GM21786 (cell line): ENCODE measurements at regions not wholly inside any gene's neighbourhood (a gene's known extent, or its start where the extent isn't known, plus 50 kb on each side); places are given as distances from the start of the nearest gene placed in this dataset.

ENCODE experiments used
- ATAC-seq: cut with Tn5 transposase; IDR thresholded peaks from one replicate; pipeline ENCODE4 v1.9.1; 2021; ENCODE audit not compliant: unreplicated experiment

DNA sequence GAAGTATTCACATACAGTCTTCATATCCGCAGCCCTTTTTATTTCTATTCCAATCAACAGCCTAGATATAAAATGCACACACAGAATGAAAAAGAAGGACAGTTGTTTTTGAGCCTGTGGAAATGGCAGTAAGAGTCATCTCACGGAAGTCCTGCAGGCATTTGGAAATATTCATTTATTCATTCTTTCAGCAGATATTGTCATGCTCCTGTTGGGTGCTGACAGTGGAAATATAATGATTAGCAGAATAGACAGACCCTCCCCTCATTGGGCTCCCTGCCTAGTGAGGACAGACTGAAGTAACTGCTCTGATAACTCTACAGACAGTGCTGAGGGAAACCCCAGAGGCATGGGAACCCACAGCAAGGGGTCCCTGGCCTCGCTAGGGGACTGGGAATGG is 392.3 kb downstream of the FOXO1 start:
- no peak for ATAC-seq

DNA sequence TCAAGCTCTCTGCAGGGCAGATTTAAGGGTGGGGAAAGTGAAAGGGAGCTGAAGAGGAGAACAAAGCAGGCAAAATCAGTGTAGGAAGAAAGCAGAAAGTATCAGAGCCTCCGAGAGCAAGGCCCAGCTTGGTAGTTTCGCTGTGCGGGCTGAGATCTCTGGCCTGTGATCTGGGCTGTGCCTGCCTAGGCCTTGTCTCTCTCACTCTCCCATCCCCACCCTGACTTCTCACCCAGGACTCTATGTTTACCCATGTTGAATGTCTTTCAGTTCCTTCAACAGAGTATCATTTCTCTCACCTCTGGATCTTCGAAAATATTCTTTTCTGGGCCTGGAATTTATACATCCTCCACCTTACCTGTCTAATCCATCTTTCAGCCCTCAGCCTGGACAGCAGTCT is 391.3 kb downstream of the FOXO1 start:
- ATAC-seq = no peak

DNA sequence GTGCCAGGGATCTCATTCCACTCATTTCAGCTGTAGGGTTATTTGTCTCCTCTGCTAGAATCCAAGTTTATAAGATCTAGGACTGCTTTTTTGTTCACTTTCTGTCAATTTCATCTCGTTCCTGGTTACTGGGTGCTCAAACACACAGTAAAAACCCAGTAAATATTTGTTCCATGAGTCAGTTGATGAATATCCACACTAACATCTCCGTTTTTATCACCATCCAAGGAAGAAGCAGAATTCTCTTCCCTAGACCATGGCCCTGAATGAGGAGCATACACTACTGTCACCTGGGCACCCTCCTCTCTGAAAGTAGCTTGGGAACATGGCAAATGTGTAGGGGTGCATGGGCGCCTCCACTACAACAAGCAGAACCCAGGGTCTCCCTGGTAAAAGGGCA is 390.8 kb downstream of the FOXO1 start:
- no peak for ATAC-seq

DNA sequence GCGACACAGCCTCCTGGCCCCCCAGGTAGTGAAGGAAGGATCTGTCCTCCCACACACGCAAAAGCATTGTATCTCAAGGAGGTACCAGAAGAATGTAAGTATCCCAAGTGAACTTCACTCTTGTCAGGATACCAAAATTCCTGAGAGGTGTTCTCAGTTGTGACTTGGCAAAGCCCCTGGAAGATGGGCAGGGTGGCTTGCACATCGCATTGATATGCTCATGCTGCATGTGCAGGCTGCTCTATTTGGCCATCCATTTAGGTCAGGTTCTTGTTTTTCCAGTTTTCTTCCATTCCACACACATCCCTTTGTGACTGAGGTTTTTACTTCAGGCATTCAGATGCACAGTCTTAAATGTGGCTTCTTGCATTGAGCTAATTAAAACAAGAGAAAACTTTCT is 382.8 kb downstream of the FOXO1 start:
- ATAC-seq = no peak

- ATAC-seq = no peak
Observed at GRCh38 chr13:40285634-40286033, 380.8 kb downstream of the FOXO1 start.

GRCh38 chr13:40287428-40287827 is 379.0 kb downstream of the FOXO1 start:
- ATAC-seq = no peak

GRCh38 chr13:40288259-40288658 is 378.2 kb downstream of the FOXO1 start:
- no peak for ATAC-seq

- ATAC-seq = no peak
Observed at GRCh38 chr13:40290758-40291157, 375.7 kb downstream of the FOXO1 start.

DNA sequence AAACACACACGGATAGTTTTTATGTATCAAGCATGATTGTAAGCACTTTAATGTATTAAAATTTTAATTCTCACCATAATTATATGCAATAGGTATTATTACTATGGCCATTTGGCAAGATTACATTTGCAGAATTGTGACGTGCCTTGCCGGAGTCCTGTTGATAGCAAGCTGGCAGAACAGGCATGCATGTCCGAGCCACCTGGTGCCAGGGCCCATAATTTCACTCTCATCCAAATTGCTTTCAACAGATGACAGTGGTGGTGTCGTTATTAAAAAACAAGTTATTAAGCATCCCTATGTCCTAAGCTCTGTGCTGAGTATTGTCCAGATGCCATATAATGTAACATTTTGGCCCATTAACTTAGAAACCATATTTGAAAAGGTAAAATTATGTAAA is 374.3 kb downstream of the FOXO1 start:
- no peak for ATAC-seq

GRCh38 chr13:40292536-40292935 is 373.9 kb downstream of the FOXO1 start:
- ATAC-seq = no peak

DNA sequence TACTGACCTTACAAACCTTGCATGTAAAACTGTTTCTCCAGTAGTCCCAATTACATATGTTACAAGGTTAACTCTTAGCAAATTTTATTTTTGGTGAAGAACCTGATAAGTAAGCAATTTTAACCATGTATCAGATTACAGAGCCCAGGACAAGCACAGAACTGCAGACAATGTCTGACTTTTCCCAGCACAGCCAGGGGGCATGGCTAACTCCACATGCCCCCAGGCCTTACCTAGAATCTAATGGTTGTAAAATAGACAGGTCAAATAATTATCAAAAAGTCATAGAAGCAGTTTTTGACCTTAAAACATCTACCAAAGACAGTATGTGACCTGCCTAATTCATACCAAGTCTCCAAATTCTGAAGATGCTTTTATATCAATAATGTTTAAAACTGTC is 364.1 kb downstream of the FOXO1 start:
- no peak for ATAC-seq

- ATAC-seq = no peak
Observed at GRCh38 chr13:40304391-40304790, 362.1 kb downstream of the FOXO1 start.

DNA sequence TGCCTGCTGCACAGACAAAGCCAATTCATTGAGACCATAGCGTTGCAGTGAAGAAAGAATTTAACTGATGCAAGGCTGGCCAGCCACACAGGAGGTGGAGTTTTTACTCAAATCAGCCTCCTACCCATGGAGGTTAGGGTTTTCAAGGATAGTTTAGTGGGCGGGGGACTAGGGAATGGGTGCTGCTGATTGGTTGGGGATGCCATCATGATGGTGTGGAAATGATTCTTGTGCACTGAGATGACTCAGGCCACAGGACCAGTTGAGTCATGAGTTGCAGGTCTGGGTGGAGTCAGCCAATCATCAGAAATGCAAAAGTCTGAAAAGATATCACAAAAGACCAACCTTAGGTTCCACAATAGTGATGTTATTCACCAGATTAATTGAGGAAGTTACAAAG is 359.6 kb downstream of the FOXO1 start:
- no peak for ATAC-seq

- ATAC-seq = no peak
Observed at GRCh38 chr13:40309881-40310280, 356.6 kb downstream of the FOXO1 start.

GRCh38 chr13:40311356-40312101 is 354.9 kb downstream of the FOXO1 start:
- ATAC-seq = no peak

- ATAC-seq = no peak
Observed at GRCh38 chr13:40313269-40314200, 352.9 kb downstream of the FOXO1 start.

DNA sequence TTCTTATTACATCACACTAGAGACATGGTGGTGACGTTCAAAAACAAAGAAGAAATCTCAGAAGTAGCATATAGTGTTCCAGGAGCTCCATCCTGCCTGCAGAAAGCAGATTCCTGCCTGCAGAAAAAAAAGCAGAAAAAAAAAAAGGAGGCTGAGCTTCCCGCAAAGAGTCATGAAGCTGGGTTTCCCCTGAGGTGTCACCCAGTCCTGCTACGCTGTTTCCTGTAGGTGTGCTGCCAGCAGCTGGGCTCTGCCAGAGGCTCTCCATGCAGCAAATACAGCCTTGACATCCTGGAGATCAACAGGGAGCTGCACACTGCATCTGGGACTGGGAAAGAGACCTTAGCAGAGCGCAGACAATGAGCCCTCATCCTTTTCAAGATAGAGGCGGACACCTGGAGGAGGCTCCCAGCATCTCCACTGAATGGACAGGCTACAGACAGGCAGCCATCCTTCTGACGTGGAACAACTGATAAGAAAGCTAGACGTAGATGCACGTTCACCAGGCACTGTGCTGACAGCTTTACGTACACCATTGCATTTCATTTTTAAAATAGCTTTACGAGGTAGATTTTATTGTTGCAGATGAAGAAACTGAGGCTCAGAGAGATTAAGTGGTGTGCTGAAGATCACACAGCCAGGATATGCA is 350.9 kb downstream of the FOXO1 start:
- no peak for ATAC-seq

DNA sequence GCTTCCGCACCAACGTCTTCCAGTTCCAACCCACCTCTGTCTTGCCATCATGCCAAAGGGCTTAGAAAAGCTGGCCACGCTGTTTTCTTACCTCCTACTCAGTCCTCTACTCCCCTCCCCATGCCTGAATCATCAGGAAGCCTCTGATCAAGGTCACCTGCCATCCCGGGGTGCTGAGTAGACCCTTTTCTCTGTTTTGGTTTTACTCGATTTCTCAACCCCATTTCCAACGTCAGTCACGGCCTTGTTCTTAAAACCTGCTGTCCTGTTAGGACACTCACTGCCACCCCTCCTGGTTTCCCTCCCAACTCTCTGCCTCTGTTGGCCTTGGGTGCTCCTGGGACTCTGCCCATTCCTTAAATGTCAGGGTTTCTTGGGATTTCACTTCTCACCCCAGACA is 350.1 kb downstream of the FOXO1 start:
- no peak for ATAC-seq

GRCh38 chr13:40317980-40318327 is 348.5 kb downstream of the FOXO1 start:
- no peak for ATAC-seq

- no peak for ATAC-seq
Observed at GRCh38 chr13:40318366-40318765, 348.1 kb downstream of the FOXO1 start.

GRCh38 chr13:40319699-40320579 is 346.5 kb downstream of the FOXO1 start:
- ATAC-seq = no peak
